Panc1 (cell line): ENCODE measurements at regions not wholly inside any gene's neighbourhood (a gene's known extent, or its start where the extent isn't known, plus 50 kb on each side); places are given as distances from the start of the nearest gene placed in this dataset.

ENCODE experiments used
- ATAC-seq: fragments of 200-7000 bp; cut with Tn5 transposase; 2 replicates; pipeline ENCODE4 v1.9.1; 2020; ENCODE audit warnings: mild to moderate bottlenecking, moderate library complexity
- BruUV-seq: library from RNA; stranded (reverse); fragments of 400-500 nt; replicated peaks from 2 replicates; lab custom pipeline; 2021; lab: Mats Ljungman, UMichigan
- CTCF ChIA-PET: fragments of 300-600 bp; sonication (Branson Sonifier 250); formaldehyde crosslinking; loops from one replicate; lab custom pipeline; 2022; ENCODE audit warnings: antibody characterized with exemption; lab: Charles Lee
- POLR2A ChIA-PET: fragments of 300-600 bp; sonication (Branson Sonifier 250); formaldehyde crosslinking; loops from one replicate; lab custom pipeline; 2022; ENCODE audit warnings: antibody characterized with exemption; lab: Charles Lee
- DNase-seq: peaks from one replicate; pipeline ENCODE4 v3.0.0-alpha.2; 2010; ENCODE audit warnings: low read depth, low spot score
- H3K27ac ChIP-seq: 2 replicates; pipeline ENCODE4 v1.5.1; 2011; ENCODE audit warnings: mild to moderate bottlenecking, low read length, inconsistent platforms
- H3K27me3 ChIP-seq: fragments of 200-500 bp; sonication (Bioruptor generic); 2 replicates; pipeline ENCODE4 v1.6.0; 2014; ENCODE audit warnings: low read length, inconsistent platforms; ENCODE audit not compliant: control insufficient read depth, insufficient read depth
- H3K36me3 ChIP-seq: fragments of 200-500 bp; sonication (Bioruptor generic); 2 replicates; pipeline ENCODE4 v1.5.1; 2014; ENCODE audit warnings: inconsistent platforms, mild to moderate bottlenecking, low read length, moderate library complexity; ENCODE audit not compliant: control insufficient read depth, insufficient read depth
- H3K4me1 ChIP-seq: 2 replicates; pipeline ENCODE4 v1.5.1; 2011; ENCODE audit warnings: inconsistent platforms, mild to moderate bottlenecking, low read length, moderate library complexity; ENCODE audit not compliant: control insufficient read depth, insufficient read depth
- H3K4me3 ChIP-seq, 2 experiments: 2 replicates each; pipeline ENCODE4 v1.5.1; 2011 to 2012; ENCODE audit warnings: low read depth in 2 of 2, low read length in 2 of 2, mild to moderate bottlenecking in 2 of 2, inconsistent platforms in 1 of 2, moderate library complexity in 1 of 2
- H3K9me3 ChIP-seq: fragments of 200-500 bp; sonication (Bioruptor generic); 2 replicates; pipeline ENCODE4 v1.5.1; 2014; ENCODE audit warnings: low read depth, mild to moderate bottlenecking, inconsistent platforms, low read length, moderate library complexity; ENCODE audit not compliant: control insufficient read depth, insufficient read depth
- POLR2AphosphoS5 ChIP-seq: IDR thresholded peaks from 2 replicates; pipeline ENCODE4 v1.6.1; 2012; ENCODE audit warnings: mild to moderate bottlenecking, low read depth, low read length, moderate library complexity
- SIN3A ChIP-seq: IDR thresholded peaks from 2 replicates; pipeline ENCODE4 v1.6.1; 2012; ENCODE audit warnings: low read depth, mild to moderate bottlenecking, low read length, moderate library complexity, borderline replicate concordance; ENCODE audit not compliant: insufficient read depth
- TCF7L2 ChIP-seq: IDR thresholded peaks from 2 replicates; pipeline ENCODE4 v1.6.1; 2011; ENCODE audit warnings: mild to moderate bottlenecking, low read depth, low read length, inconsistent platforms
- in situ Hi-C: cut with HindIII; loops from 2 replicates; pipeline ENCODE4 v1.10.0; 2016; ENCODE audit warnings: low sequenced_read_pairs, low pct_unique_long_range_greater_than_20kb
- intact Hi-C: fragments of 100-400 bp; cut with micrococcal nuclease; formaldehyde crosslinking; loops from one replicate; pipeline ENCODE4 v1.10.0; 2022; ENCODE audit not compliant: unreplicated experiment
- TF ChIP-seq, protein P1 (sequence below), 2 experiments: IDR thresholded peaks; 2 replicates each; pipeline ENCODE4 v1.6.1; 2011 to 2012; ENCODE audit warnings: low read depth in 2 of 2, control low read depth in 1 of 2, low read length in 1 of 2, mild to moderate bottlenecking in 1 of 2, moderate library complexity in 1 of 2; ENCODE audit not compliant: insufficient read depth in 1 of 2
- TF ChIP-seq, protein P2 (sequence below): fragments of 450-650 bp; IDR thresholded peaks from 2 replicates; pipeline ENCODE4 v1.5.1; 2017; ENCODE audit warnings: mild to moderate bottlenecking

DNA sequence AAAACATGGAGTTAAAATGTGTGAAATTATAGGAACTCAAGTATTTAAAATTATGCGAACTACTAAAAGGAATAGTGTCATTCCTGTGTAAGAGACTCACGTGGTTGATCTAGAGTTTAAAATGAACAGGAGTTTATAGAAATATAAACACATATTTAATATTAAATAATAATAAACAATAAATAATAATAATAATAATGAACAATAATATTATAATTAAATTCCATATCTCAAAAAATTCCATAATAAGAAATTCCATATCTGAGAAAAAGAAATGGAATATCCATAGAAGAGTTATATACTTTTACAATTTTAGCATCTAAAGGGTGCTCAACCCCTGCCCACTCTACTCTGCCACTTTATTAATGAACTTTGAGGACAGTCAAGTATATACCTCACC is 429.6 kb downstream of the TNS3 start:
- Histone ChIP-seq H3K9me3 (no peaks in the 10 kb centered on the region), H3K27me3 (peaks cover 18% of the 10 kb centered on the region), H3K4me3 (no peak overlapping the region), H3K36me3 (no peaks in the 10 kb centered on the region), H3K27ac (no peak overlapping the region), H3K4me1 (no peaks in the 10 kb centered on the region)
- DNase-seq (no peak), ATAC-seq (no peak)
- TF ChIP-seq, protein P1, sequence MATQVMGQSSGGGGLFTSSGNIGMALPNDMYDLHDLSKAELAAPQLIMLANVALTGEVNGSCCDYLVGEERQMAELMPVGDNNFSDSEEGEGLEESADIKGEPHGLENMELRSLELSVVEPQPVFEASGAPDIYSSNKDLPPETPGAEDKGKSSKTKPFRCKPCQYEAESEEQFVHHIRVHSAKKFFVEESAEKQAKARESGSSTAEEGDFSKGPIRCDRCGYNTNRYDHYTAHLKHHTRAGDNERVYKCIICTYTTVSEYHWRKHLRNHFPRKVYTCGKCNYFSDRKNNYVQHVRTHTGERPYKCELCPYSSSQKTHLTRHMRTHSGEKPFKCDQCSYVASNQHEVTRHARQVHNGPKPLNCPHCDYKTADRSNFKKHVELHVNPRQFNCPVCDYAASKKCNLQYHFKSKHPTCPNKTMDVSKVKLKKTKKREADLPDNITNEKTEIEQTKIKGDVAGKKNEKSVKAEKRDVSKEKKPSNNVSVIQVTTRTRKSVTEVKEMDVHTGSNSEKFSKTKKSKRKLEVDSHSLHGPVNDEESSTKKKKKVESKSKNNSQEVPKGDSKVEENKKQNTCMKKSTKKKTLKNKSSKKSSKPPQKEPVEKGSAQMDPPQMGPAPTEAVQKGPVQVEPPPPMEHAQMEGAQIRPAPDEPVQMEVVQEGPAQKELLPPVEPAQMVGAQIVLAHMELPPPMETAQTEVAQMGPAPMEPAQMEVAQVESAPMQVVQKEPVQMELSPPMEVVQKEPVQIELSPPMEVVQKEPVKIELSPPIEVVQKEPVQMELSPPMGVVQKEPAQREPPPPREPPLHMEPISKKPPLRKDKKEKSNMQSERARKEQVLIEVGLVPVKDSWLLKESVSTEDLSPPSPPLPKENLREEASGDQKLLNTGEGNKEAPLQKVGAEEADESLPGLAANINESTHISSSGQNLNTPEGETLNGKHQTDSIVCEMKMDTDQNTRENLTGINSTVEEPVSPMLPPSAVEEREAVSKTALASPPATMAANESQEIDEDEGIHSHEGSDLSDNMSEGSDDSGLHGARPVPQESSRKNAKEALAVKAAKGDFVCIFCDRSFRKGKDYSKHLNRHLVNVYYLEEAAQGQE (IDR thresholded peaks at IDR 0.05; ENCODE audit: insufficient read depth in 1 of 2, low read depth in 2 of 2, low read length in 1 of 2): no peak
- TF ChIP-seq, protein P2, sequence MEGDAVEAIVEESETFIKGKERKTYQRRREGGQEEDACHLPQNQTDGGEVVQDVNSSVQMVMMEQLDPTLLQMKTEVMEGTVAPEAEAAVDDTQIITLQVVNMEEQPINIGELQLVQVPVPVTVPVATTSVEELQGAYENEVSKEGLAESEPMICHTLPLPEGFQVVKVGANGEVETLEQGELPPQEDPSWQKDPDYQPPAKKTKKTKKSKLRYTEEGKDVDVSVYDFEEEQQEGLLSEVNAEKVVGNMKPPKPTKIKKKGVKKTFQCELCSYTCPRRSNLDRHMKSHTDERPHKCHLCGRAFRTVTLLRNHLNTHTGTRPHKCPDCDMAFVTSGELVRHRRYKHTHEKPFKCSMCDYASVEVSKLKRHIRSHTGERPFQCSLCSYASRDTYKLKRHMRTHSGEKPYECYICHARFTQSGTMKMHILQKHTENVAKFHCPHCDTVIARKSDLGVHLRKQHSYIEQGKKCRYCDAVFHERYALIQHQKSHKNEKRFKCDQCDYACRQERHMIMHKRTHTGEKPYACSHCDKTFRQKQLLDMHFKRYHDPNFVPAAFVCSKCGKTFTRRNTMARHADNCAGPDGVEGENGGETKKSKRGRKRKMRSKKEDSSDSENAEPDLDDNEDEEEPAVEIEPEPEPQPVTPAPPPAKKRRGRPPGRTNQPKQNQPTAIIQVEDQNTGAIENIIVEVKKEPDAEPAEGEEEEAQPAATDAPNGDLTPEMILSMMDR: no peak
- TF ChIP-seq SIN3A (no peak), POLR2AphosphoS5 (no peak), TCF7L2 (no peak)
- BruUV-seq: no TSS peak
- in situ Hi-C loops (no loop called here), intact Hi-C loops (no loop called here)
- ChIA-PET CTCF (no interaction called here), POLR2A (no interaction called here)

DNA sequence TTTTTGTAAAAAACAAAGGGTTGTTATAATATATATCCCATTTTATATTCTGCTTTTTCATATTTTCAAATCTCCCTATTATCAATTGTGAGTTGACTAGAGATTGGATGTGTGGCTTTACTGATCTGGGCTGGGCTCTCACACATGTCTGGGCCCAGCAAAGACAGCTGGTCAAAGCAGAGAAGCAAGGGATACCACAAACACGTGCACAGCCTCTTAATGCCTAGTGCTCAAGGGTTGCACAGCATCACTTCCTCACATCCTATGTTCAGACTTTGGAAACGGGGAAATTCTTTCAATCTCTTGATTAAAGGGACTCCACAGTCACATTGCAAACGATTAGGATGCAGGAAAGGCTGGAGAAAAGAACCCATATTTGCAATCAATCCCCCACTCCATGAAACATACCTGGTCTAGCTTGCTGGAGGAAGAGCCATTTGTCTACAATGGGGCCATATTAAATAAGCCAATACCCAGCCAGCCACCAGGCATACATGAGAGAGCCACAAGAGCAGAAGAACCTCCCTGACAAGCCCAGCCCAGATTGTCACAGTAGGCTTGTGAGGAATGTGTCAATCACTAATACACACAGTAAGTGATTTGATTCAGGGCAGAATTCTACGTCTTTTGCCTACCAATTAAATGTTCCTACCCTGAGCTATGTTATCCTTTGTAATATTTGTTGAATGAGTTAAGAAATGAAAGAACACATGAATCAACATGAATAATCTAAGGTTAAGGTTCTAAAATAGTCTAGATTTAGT is 431.2 kb downstream of the TNS3 start:
- CTCF ChIA-PET: no interaction called here
- POLR2A ChIA-PET: no interaction called here

More for the DNA sequence above, 431.2 kb downstream of the TNS3 start:
- H3K36me3 ChIP-seq: no peaks in the 10 kb centered on the region
- in situ Hi-C loops (no loop called here), intact Hi-C loops (no loop called here)
- DNase-seq (no peak), ATAC-seq (no peak)
- TF ChIP-seq, protein P2: no peak
- TF ChIP-seq SIN3A (no peak), POLR2AphosphoS5 (no peak)
- H3K27me3 ChIP-seq: peaks cover 14% of the 10 kb centered on the region
- no peak overlapping the region for H3K4me3 ChIP-seq
- no peaks in the 10 kb centered on the region for H3K4me1 ChIP-seq
- no peak overlapping the region for H3K27ac ChIP-seq
- no peaks in the 10 kb centered on the region for H3K9me3 ChIP-seq
- BruUV-seq: no TSS peak
